DMS79 (cell line): ENCODE measurements at regions not wholly inside any gene's neighbourhood (a gene's known extent, or its start where the extent isn't known, plus 50 kb on each side); places are given as distances from the start of the nearest gene placed in this dataset.

ENCODE experiments used
- DNase-seq: peaks from one replicate; lab custom pipeline; 2025; lab: John Stamatoyannopoulos, UW

DNA sequence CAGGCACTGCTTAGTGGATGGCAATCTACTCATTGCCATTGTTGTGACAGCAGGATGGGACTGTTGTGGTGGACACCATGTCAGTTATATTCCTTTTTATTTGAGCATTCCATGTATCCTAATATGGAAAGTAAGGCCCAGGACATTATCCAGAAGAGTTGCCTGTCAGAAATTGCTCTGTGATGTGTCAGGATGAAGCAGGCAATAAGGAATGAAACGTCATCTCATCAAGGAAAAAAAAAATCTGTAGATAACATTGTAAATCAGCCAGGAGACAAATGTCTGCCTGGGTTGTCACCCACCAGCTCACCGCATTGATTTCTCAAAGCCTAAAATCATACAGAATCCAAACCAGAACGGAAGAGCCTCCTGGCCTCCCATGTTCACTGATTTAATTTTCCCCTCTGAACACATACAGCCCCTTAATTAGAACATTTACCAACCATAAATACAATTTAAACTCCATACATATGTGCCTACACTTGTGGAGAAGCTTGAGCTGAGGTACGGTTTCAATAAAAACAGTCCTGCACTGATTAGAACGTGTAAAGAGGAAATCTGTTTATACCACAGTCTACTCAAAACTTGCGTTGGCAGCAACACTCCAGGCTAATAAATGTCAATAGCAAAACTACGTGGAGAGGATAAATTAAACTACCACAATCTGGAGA lies 73.9 kb downstream of the FOXD1 start:
- no peak for DNase-seq

DNA sequence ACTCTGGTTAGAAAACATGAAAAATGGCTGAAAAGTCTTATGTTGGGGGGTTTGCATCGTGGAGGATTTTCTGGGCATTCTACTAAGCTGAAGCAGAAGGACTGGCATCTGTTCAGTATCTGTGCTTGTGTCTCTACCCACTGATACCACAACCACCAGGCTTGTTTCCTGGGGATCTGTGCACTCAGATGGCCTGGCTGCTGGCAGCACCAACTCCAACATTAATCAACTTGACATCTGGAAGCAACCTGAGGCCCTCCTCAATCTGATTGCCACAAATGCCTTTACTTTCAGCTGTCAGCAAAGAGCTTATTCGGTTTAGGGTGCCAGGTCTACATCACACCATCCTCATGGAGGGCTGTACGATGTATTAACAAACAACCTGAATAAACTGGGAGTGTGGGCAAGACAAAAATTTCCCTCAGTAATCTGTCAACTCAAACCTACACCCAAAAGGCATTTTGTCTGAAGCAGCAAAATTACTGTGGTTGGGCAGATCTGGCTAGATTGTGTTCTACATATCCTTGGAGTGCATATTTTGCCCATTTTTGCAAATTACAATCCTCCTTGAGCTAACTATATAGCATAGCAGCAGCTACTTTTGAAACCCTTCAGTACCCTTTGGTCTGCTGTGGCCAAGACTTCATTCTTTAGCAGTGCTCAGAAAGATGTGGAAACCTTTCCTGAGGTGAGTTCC lies 74.6 kb downstream of the FOXD1 start:
- DNase-seq, result no peak

DNA sequence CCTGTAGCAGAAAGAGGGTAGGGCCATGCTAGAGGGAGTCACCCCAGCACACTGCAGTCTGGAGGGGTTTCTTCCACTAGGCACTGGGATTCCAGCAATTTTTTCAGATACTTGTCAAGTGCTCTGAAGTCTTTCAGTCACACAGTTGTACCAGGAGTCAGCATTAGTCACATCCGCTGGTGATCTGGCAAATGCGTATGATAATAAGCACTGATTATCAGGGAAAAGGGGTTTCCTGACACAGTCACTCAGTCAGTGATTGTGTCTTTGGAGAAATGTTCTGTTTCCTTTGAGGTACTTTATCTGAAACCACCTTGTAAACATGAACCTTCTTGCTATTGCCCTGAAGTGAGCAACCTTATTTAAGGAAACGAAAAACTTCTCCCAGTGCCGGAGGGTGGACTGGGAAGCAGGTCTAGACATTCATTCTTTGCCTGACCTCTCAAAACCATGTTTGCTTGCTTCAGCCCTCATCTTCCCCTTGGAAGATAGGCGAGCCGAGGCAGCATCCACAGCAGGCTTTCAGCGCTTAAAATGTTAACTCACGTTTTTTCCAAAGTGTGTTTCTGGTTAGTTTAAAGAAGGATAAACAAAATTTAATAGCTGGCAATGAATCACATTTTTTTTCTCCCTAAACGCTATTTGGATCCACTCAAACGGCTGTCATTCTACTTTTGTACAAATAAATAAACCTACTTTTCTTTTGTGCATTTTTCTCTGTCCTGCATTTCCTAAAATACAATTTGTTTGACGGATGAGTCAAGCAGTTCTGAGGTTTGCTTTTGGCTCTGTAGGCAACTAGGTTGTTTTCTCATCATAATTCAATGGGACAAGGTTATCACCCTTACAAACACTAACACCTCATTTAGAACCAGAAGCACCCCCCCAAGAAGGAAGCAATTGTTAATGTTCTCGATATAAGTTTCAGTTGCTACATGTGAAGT lies 77.7 kb downstream of the FOXD1 start:
- DNase-seq, result no peak

DNA sequence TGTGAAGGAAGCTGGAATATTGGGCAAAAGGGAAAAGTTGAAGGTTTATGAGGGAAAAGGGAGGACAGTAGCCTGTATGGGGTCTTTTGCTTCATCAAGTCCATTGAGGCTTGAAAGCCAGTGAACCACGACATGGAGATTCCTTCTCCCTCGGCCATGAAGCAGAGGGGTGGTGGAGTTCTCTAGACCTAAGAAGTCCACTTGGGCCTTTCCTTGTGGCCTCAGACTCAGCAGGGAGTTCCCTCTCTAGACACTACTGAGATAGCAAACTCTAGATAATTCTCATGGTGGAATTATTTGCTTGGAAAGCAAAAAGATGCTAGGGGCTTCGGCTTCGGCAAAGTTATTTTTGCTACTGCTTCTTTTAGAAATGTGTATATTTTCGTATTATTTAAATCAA lies 78.5 kb downstream of the FOXD1 start:
- DNase-seq, result no peak

DNA sequence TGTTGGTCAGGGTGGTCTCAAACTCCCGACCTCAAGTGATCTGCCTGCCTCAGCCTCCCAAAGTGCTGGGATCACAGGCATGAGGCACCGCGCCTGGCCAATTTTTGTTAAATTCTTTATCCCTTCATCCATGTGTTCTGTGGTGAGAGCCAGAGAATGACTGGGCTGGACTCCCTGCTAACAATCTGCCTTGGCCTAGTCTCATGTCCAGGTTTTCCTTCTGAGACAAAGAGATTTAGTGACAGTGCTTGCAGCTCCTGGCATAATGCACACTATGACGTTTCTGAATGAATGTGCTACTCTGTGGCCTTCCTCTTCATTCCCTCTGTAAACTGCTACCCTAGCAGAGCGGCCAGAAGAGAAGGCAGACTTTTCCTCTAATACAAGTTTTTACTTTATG lies 79.3 kb downstream of the FOXD1 start:
- no peak for DNase-seq

DNA sequence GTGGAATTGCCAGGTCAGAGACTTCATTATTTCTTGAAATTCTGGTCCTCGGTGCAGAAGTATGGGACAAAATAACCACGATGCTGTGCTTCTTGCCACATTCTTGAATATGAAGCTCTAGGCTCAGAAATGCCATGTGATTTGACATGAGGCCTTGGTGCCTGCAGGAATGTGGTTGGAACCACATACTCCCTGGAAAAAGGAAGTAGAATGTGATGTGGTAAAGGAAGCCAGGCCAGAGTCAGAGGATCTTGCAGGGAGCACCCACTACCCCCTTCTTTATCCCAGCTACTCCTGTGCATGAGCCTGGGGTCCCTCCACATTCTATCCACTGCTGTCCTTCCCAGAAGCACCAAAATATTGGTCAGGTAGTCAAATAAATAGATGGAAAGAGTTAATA lies 80.9 kb downstream of the FOXD1 start:
- DNase-seq, result no peak

DNA sequence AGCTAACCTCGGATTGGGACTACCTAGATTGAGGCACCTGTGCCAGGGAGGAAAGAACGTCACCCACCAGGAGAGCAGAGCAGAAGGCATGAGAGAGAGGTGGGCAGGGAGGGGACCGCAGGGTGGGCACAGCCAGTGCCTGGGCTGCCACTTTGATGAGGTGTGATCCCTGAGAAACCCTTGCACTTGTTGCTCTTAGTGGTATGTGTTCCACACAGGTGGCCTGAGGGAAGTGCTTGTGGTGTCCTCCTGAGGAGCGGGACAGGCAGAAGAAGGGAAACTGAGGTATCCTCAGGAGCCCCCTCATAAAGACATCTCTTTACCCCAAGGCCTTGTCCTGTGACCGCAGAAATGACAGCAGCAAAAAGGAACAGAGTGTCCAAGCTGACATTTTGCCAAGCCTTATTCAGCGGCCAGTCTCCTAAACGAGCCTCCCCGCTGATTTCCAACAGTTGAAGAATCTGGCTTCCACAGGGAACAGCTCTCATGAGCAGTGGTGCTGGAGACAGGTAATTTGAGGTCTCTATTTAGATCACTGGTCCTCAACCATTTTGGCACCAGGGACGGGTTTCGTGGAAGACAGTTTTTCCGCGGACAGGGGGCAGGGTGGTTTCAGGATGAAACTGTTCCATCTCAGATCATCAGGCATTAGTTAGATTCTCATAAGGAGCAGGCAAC lies 82.4 kb downstream of the FOXD1 start:
- DNase-seq, result no peak

DNA sequence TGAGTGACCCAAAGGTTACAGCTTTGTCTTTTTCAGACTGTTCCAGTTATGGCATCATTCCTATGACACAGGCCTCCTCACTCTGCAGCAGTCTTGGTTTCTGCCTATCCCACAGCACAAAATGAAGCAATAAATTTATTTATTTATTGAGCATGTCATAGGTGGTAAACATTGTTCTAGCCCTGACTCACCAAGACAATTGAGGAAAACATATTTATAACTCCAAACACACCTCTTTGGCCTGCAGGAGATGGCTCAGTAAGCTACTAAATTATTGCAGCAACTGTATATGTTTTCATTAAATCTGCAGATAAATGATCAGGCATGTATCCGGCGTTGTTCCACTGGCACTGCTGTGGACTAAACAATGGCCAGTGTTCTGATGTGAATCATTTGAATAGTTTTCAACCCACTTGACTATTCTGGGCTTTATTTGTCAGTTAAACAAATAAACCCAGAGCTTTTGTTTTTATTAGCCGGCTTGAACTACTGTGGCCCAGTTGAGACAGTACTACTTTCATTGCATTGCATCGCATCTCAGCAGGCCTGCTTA lies 83.2 kb downstream of the FOXD1 start:
- no peak for DNase-seq

DNA sequence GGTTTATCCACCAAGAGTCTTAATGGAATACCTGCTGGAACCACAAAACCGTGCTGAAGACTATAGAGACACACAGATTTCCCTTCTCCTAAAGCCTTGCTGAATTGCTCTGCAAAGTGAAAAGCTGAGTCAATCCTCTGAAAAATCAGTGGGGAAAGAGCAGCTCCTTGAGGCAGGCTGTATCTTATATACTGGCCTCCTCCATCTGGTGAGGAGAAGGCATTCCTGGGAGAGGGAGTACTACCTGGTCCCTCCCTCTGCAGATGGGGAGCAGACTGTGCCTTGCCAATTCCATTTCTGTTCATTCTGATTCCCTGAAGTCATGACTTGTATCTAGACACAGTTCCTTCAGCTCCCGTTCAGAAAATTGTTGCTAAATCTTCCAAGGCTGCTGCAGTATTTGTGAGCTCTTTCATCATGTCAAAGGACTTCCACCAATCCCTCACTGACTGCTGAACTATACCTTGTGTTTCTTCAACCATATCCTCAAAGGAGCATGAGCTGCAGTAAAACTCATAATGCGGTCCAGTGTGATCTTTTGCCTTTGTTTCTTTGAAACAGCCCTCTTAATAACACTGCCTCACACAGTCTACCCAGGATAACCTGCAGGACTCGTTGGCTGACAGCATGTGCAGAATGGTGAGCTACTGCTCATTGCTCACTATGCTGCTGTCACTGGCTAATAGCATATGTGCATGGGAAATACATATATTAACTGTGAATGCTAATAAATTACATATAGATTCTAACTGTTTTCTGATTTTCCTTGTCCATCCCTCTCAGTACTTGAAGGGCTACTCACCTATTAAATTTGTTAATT lies 84.5 kb downstream of the FOXD1 start:
- no peak for DNase-seq

DNA sequence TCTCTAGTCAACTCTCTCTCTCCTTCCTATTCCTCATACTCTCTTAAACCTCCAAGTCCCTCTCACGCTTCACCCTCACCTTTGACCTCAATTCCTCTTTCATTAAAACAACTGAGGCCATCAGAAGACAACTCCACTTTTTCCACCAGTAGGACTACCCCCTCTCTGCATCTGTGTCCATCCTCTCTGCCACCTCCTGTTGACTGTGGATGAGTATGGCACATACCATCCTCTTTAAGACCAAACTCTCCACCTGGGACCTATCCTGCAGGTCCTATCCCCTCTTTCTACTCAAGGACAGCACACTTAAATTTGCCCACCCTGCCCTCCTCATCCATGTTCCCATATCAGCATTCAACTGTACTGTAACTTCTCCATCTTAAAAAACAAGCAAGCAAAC lies 89.2 kb downstream of the FOXD1 start:
- no peak for DNase-seq

DNA sequence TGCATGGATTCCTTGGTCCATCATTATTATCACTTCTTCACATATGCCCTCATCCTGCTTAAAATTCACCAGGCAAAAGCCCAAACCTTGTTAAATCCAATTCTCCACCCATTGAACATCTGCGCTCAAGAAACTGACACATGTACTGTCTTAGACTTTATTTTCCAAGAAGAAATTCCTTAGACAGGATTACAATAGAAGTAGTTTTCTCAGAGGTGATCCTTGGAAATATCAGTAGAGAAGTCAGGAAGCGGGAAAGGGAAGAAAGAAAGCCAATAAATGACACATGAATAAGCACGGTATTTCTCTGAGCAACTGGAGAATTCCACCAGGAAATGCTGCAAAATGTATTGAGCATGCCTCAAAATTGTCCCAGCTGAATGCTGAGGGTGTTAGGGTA lies 90.2 kb downstream of the FOXD1 start:
- no peak for DNase-seq

DNA sequence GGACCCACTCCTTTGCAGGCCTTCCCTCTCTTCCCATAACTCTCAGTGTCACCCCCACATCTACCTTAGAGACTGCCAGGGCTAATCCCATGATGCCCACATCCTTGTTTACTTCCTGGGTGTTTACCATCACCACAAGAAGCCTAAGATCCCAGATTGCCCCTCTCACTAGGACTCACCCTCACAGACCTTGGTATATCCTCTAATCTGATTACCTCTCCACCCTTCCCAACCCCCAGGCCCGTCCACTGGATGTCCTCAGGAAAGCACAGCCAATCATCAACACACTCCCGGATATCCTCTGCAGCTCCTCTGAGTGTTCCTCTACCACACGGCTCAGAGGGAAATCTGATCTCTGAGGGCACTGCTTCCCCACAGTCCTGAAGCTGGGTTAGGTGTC lies 91.0 kb downstream of the FOXD1 start:
- DNase-seq, result no peak

DNA sequence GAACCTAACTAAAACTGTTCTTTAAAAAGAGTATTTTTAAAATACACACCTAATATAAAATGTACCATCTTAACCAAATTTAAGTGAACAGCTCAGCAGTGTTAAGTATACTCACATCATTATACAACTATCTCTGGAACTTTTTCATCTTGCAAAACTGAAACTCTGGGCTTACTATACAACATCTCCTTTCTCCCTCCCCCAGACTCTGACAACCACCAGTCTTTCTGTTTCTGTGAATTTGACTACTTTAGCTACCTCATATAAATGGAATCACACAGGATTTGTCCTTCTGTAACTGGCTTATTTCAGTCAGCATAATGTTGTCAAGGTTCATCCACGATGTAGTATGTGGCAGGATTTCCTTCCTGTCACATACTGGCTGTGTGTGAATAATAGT lies 93.5 kb downstream of the FOXD1 start:
- no peak for DNase-seq

DNA sequence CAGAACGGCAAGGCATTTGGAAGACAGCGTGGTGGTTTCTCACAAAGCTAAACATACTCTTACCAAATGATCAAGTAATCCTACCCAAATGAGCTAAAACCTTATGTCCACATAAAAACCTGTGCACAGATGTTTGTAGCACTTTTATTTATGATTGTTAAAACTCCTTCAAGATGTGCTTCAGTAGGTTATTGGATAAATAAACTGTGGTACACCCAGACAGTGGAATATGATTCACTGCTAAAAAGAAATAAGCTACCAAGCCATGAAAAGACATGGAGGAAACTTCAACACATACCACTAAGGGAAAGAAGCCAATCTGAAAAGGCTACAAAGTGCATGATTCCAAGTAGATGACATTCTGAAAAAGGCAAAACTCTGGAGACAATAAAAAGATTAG lies 94.2 kb downstream of the FOXD1 start:
- DNase-seq, result no peak

DNA sequence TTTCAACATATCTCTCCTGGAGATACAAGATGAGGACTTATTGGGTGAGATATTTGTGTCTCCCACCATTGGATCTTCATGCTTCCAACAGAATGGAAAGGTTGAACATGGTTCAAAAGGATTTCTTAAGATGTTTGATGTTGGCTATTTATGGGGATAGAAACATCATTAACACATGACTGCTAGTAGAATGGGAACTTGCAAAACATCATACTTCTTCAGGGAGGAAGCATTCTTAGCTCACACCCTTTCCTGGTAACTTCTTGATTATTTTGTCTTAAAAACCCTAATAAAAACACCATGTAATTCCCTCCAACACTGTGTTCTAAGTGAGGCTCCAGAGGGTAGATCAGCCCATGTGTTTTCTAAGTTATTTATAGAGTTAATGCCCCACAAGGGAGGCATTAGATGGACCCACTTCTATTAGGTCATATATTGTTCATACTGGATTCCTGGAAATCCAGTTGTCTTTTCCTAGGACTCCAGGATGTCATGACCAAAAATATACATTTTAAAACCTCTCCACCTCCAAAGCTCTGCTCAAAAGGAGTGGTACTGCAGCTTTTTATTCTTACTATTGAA lies 95.8 kb downstream of the FOXD1 start:
- no peak for DNase-seq

DNA sequence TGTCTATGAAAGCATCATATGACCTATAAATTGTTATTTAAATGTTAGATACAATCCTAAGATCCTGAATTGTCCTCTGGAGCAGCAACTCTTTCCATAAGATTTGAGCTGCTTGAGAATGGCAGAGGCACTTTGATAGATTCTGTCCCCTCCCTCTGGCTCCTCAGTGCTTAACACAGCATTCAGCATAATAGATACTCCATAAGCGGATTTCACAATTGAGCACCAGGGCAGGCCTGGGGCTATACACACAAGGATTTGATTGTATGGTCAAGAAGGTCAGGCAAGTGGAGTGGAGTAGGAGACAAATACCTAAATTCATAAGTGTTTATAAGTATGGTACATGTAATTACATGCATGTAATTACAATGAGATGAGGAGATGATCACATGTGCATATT lies 96.3 kb downstream of the FOXD1 start:
- no peak for DNase-seq

DNA sequence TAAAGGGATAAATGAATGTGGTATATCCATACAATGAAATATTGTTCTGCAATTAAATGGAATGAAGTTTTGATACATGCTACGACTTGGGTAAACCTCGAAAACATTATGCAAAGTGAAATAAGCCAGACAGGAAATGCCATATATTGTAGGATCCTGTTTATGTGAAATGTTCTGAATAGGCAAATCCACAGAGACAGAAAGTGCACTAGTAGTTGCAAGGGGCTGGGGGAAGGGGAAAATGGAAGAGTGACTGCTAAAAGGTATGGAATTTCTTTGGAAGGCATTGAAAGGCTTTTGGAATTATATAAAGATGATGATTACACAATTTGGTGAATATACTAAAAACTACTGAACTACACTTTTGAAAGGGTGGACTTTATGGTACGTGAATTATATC lies 97.0 kb downstream of the FOXD1 start:
- no peak for DNase-seq

DNA sequence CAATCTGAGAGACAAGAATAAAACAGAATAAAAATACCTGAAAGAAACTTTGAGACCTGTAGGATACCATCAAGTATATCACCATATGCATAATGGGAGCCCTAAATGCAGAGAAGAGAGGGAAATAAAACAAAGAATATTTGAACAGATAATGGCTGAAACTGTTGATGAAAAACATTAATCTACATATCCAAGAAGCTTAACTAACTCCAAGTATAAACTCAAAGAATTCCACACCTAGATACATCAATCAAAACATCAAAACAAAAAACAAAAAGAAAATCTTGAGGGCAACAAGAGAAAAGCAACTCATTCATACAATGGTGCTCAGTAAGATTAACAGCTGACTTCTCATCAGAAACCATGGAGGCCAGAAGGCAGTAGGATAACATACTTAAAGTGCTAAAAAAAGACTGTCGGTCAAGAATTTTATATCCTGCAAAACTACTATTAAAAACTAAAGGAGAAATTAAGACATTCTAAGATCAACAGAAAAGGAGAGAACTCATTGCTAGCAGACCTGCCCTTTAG lies 101.6 kb downstream of the FOXD1 start:
- no peak for DNase-seq

DNA sequence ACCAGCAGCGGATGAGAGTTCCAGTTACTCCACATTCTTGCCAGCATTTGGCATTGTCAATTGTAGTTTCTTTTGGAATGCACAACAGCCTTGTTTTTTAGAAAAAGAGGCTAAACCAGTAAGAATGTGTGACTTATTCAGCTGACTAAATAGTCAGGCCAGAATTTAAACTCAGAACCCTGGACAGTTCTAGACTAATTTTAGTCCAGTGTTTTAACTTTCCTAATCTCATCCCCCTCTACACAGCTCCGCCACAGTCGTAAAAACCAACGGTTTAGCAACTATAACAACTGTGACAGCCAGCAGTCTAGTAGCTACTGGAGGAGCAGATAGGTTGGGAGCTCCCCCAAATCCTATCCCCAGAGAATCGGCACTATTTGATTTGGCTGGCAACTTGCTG lies 103.7 kb downstream of the FOXD1 start:
- DNase-seq, result no peak

DNA sequence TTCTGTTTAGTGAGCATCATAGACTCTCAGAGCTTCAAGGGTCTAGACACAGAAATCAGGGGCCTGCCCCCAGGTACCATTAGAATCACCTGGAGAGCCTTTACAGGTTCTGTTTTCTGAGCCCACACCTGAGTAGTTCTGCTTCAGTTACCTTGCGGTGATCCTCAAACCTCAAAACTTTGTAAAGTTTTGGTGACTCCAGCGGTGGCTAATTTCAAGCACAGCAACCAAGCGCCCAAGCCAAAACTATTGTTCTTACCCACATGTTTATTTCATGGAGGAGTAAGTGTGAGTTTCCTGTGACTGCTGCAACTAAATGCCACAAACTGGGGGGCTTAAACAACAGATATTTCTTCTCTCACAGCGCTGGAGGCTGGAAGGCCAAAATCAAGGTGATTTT lies 108.9 kb downstream of the FOXD1 start:
- no peak for DNase-seq
